Panc1 (cell line): ENCODE measurements at regions not wholly inside any gene's neighbourhood (a gene's known extent, or its start where the extent isn't known, plus 50 kb on each side); places are given as distances from the start of the nearest gene placed in this dataset.
"Not testable (repeated sequence)": the region's sequence is repeated elsewhere in the genome, so short reads cannot be mapped to it uniquely, and the experiment has no call there.

Experiments
- ATAC-seq: fragments of 200-7000 bp; cut with Tn5 transposase; 2 replicates; pipeline ENCODE4 v1.9.1; 2020; ENCODE audit warnings: mild to moderate bottlenecking, moderate library complexity
- BruUV-seq: library from RNA; stranded (reverse); fragments of 400-500 nt; replicated peaks from 2 replicates; lab custom pipeline; 2021; lab: Mats Ljungman, UMichigan
- CTCF ChIA-PET: fragments of 300-600 bp; sonication (Branson Sonifier 250); formaldehyde crosslinking; loops from one replicate; lab custom pipeline; 2022; ENCODE audit warnings: antibody characterized with exemption; lab: Charles Lee
- POLR2A ChIA-PET: fragments of 300-600 bp; sonication (Branson Sonifier 250); formaldehyde crosslinking; loops from one replicate; lab custom pipeline; 2022; ENCODE audit warnings: antibody characterized with exemption; lab: Charles Lee
- DNase-seq: peaks from one replicate; pipeline ENCODE4 v3.0.0-alpha.2; 2010; ENCODE audit warnings: low read depth, low spot score
- H3K27ac ChIP-seq: 2 replicates; pipeline ENCODE4 v1.5.1; 2011; ENCODE audit warnings: mild to moderate bottlenecking, low read length, inconsistent platforms
- H3K27me3 ChIP-seq: fragments of 200-500 bp; sonication (Bioruptor generic); 2 replicates; pipeline ENCODE4 v1.6.0; 2014; ENCODE audit warnings: low read length, inconsistent platforms; ENCODE audit not compliant: control insufficient read depth, insufficient read depth
- H3K36me3 ChIP-seq: fragments of 200-500 bp; sonication (Bioruptor generic); 2 replicates; pipeline ENCODE4 v1.5.1; 2014; ENCODE audit warnings: inconsistent platforms, mild to moderate bottlenecking, low read length, moderate library complexity; ENCODE audit not compliant: control insufficient read depth, insufficient read depth
- H3K4me1 ChIP-seq: 2 replicates; pipeline ENCODE4 v1.5.1; 2011; ENCODE audit warnings: inconsistent platforms, mild to moderate bottlenecking, low read length, moderate library complexity; ENCODE audit not compliant: control insufficient read depth, insufficient read depth
- H3K4me3 ChIP-seq, 2 experiments: 2 replicates each; pipeline ENCODE4 v1.5.1; 2011 to 2012; ENCODE audit warnings: low read depth in 2 of 2, low read length in 2 of 2, mild to moderate bottlenecking in 2 of 2, inconsistent platforms in 1 of 2, moderate library complexity in 1 of 2
- H3K9me3 ChIP-seq: fragments of 200-500 bp; sonication (Bioruptor generic); 2 replicates; pipeline ENCODE4 v1.5.1; 2014; ENCODE audit warnings: low read depth, mild to moderate bottlenecking, inconsistent platforms, low read length, moderate library complexity; ENCODE audit not compliant: control insufficient read depth, insufficient read depth
- CTCF ChIP-seq: fragments of 450-650 bp; IDR thresholded peaks from 2 replicates; pipeline ENCODE4 v1.5.1; 2017; ENCODE audit warnings: mild to moderate bottlenecking
- POLR2AphosphoS5 ChIP-seq: IDR thresholded peaks from 2 replicates; pipeline ENCODE4 v1.6.1; 2012; ENCODE audit warnings: mild to moderate bottlenecking, low read depth, low read length, moderate library complexity
- REST ChIP-seq, 2 experiments: IDR thresholded peaks; 2 replicates each; pipeline ENCODE4 v1.6.1; 2011 to 2012; ENCODE audit warnings: low read depth in 2 of 2, control low read depth in 1 of 2, low read length in 1 of 2, mild to moderate bottlenecking in 1 of 2, moderate library complexity in 1 of 2; ENCODE audit not compliant: insufficient read depth in 1 of 2
- SIN3A ChIP-seq: IDR thresholded peaks from 2 replicates; pipeline ENCODE4 v1.6.1; 2012; ENCODE audit warnings: low read depth, mild to moderate bottlenecking, low read length, moderate library complexity, borderline replicate concordance; ENCODE audit not compliant: insufficient read depth
- TCF7L2 ChIP-seq: IDR thresholded peaks from 2 replicates; pipeline ENCODE4 v1.6.1; 2011; ENCODE audit warnings: mild to moderate bottlenecking, low read depth, low read length, inconsistent platforms
- in situ Hi-C: cut with HindIII; loops from 2 replicates; pipeline ENCODE4 v1.10.0; 2016; ENCODE audit warnings: low sequenced_read_pairs, low pct_unique_long_range_greater_than_20kb
- intact Hi-C: fragments of 100-400 bp; cut with micrococcal nuclease; formaldehyde crosslinking; loops from one replicate; pipeline ENCODE4 v1.10.0; 2022; ENCODE audit not compliant: unreplicated experiment

- ATAC-seq, result no peak
- Histone ChIP-seq H3K4me3 (no peak overlapping the region), H3K27ac (no peak overlapping the region), H3K4me1 (no peaks in the 10 kb centered on the region), H3K27me3 (no peaks in the 10 kb centered on the region), H3K9me3 (no peaks in the 10 kb centered on the region), H3K36me3 (no peaks in the 10 kb centered on the region)
- ChIA-PET POLR2A (no interaction called here), CTCF (no interaction called here)
- no TSS peak for BruUV-seq
- DNase-seq, result no peak
- in situ Hi-C loops (no loop called here), intact Hi-C loops (no loop called here)
- TF ChIP-seq POLR2AphosphoS5 (no peak), SIN3A (no peak), TCF7L2 (no peak), REST (IDR thresholded peaks at IDR 0.05; ENCODE audit: insufficient read depth in 1 of 2, low read depth in 2 of 2, low read length in 1 of 2) (no peak), CTCF (no peak)
Measured at GRCh38 chr5:24268482-24269056, 376.2 kb downstream of the CDH10 start.

- H3K9me3 ChIP-seq, H3K4me1 ChIP-seq, ATAC-seq, in situ Hi-C loops, intact Hi-C loops, BruUV-seq, POLR2A ChIA-PET, H3K27me3 ChIP-seq, CTCF ChIA-PET, DNase-seq, H3K36me3 ChIP-seq, H3K27ac ChIP-seq, H3K4me3 ChIP-seq: not testable (repeated sequence)
Measured at GRCh38 chr5:24271702-24272118, 373.1 kb downstream of the CDH10 start.

- in situ Hi-C loops (no loop called here), intact Hi-C loops (no loop called here)
- no TSS peak for BruUV-seq
- ChIA-PET CTCF (no interaction called here), POLR2A (no interaction called here)
- ATAC-seq (no peak), DNase-seq (no peak)
- H3K9me3 ChIP-seq, result no peaks in the 10 kb centered on the region
- no peaks in the 10 kb centered on the region for H3K27me3 ChIP-seq
- no peaks in the 10 kb centered on the region for H3K4me1 ChIP-seq
- H3K4me3 ChIP-seq, result no peak overlapping the region
- no peaks in the 10 kb centered on the region for H3K36me3 ChIP-seq
- TF ChIP-seq CTCF, result no peak
- no peak for TF ChIP-seq REST (IDR thresholded peaks at IDR 0.05; ENCODE audit: insufficient read depth in 1 of 2, low read depth in 2 of 2, low read length in 1 of 2)
- TF ChIP-seq POLR2AphosphoS5, result no peak
- TF ChIP-seq TCF7L2, result no peak
- no peak for TF ChIP-seq SIN3A
- H3K27ac ChIP-seq, result no peak overlapping the region
Measured at GRCh38 chr5:24272741-24273140, 372.0 kb downstream of the CDH10 start.
